Lung (tissue), 11 donors: ENCODE measurements at regions not wholly inside any gene's neighbourhood (a gene's known extent, or its start where the extent isn't known, plus 50 kb on each side); places are given as distances from the start of the nearest gene placed in this dataset.

ENCODE experiments used
- ATAC-seq: fragments of 200-7000 bp; cut with Tn5 transposase; one replicate; pipeline ENCODE4 v1.9.1; 2020; ENCODE audit warnings: moderate number of reproducible peaks; ENCODE audit not compliant: insufficient read depth, low FRiP score
- DNase-seq, 3 donors: peaks; one replicate each; pipeline ENCODE4 v3.0.0-alpha.2; 2013 to 2017
- H3K27ac ChIP-seq, 2 donors: one replicate each; pipeline ENCODE4 v1.5.1; 2013; ENCODE audit warnings: mild to moderate bottlenecking in 2 of 2, moderate library complexity in 2 of 2, control low read depth in 1 of 2, inconsistent platforms in 1 of 2, low read depth in 1 of 2, low read length in 1 of 2
- H3K27me3 ChIP-seq, 3 donors: one replicate each; pipeline ENCODE4 v1.5.1; 2013; ENCODE audit warnings: low read length in 2 of 3; ENCODE audit not compliant: control insufficient read depth in 3 of 3, insufficient read depth in 3 of 3
- H3K36me3 ChIP-seq, 4 donors: one replicate each; pipeline ENCODE4 v1.5.1; 2013; ENCODE audit warnings: low read length in 4 of 4, mild to moderate bottlenecking in 1 of 4, moderate library complexity in 1 of 4; ENCODE audit not compliant: control insufficient read depth in 4 of 4, insufficient read depth in 4 of 4
- H3K4me1 ChIP-seq, 5 donors: one replicate each; pipeline ENCODE4 v1.5.1; 2013; ENCODE audit warnings: low read length in 5 of 5, mild to moderate bottlenecking in 2 of 5, moderate library complexity in 1 of 5; ENCODE audit not compliant: control insufficient read depth in 5 of 5, insufficient read depth in 5 of 5
- H3K4me3 ChIP-seq: one replicate; pipeline ENCODE4 v1.5.1; 2013; ENCODE audit warnings: mild to moderate bottlenecking, control low read depth, moderate library complexity
- H3K9ac ChIP-seq, 2 donors: one replicate each; pipeline ENCODE4 v1.5.1; 2013; ENCODE audit warnings: low read length in 2 of 2, control low read depth in 1 of 2; ENCODE audit not compliant: insufficient read depth in 1 of 2
- H3K9me3 ChIP-seq, 4 donors: one replicate each; pipeline ENCODE4 v1.5.1; 2013; ENCODE audit warnings: low read length in 3 of 4, mild to moderate bottlenecking in 1 of 4, moderate library complexity in 1 of 4; ENCODE audit not compliant: control insufficient read depth in 4 of 4, insufficient read depth in 3 of 4
- WGBS, 2 donors: extraction: QIAGEN DNeasy Blood & Tissue Kit; methylation state at CpG; one replicate each; pipeline ENCODE4 v1.1.7; 2013; 5-methylcytosine and 5-hydroxymethylcytosine counted together
- TF ChIP-seq, protein P1 (sequence below): IDR thresholded peaks from 2 replicates; pipeline ENCODE4 v1.5.1; 2012; ENCODE audit warnings: mild to moderate bottlenecking; ENCODE audit errors: control extremely low read depth, extremely low read depth
- donor health status: control.
- donor health status: control.
- donor health status: Bipolar disorder and iron deficiency.
- donor health status: healthy.
- donor health status: DM: yes; HTN: yes; CAD: no.

DNA sequence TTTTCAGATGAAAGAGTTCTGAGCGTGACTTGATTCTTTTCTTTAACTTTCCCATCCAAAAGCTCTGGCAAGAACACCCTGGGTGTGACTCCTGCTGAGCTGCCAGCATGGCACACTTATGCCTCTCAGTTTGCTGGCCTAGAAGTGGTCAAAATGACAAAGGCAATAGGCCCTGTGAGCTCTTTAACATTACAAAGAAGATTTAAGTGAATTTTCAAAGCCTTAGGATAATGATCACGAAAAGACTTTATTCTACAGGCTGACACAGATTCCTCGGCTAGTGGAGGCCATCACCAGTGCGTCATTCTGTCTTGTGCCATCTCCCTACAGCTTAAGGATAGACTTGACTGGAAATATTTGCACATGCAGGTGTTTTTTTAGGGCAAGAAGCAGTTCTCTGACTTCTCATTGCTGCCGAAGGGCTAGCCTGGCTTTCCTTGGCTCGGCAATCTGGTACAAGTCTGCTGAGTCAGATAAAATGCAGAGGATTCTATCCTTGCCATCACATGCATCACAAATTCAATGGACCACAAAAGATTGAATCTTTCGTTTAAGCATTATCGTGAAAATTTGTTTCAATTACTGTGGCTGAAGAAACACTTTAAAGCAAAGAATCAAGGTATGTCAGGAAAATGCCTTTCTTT lies 311.5 kb downstream of the COX7C start:
- TF ChIP-seq, protein P1, sequence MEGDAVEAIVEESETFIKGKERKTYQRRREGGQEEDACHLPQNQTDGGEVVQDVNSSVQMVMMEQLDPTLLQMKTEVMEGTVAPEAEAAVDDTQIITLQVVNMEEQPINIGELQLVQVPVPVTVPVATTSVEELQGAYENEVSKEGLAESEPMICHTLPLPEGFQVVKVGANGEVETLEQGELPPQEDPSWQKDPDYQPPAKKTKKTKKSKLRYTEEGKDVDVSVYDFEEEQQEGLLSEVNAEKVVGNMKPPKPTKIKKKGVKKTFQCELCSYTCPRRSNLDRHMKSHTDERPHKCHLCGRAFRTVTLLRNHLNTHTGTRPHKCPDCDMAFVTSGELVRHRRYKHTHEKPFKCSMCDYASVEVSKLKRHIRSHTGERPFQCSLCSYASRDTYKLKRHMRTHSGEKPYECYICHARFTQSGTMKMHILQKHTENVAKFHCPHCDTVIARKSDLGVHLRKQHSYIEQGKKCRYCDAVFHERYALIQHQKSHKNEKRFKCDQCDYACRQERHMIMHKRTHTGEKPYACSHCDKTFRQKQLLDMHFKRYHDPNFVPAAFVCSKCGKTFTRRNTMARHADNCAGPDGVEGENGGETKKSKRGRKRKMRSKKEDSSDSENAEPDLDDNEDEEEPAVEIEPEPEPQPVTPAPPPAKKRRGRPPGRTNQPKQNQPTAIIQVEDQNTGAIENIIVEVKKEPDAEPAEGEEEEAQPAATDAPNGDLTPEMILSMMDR, result no peak
- ATAC-seq (no peak), DNase-seq (no peak)
- WGBS, 2 donors, result 66 to 67% methylated on average over 8 of the region's 8 CpGs
- no peaks in the 10 kb centered on the region for H3K27me3 ChIP-seq
- no peak overlapping the region for H3K4me3 ChIP-seq
- H3K4me1 ChIP-seq, result no peaks in the 10 kb centered on the region
- H3K36me3 ChIP-seq, result no peaks in the 10 kb centered on the region
- H3K9ac ChIP-seq, result no peak overlapping the region
- no peak overlapping the region for H3K27ac ChIP-seq
- no peaks in the 10 kb centered on the region for H3K9me3 ChIP-seq

DNA sequence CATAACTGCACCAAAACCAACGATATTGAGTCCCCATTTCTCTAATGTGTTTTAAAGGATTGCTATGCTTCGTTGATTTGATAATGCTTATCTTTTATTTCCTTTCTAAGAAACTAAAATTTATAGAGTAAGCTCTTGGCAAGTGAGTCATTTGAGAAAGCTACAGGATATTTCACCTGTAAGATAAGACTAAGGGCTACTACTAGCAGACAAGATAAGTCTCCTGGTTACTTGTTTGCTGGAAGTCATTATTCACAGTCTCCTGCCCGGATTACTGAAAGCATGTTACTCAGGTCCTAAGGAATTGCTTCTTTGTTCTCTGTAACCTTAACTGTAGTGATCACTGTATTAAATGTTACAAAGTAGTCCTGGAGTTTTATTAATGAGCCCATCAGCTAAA lies 315.9 kb upstream of the RASA1 start:
- WGBS, 2 donors, result 63 to 81% methylated on average over 3 of the region's 3 CpGs
- Histone ChIP-seq H3K27ac (no peak overlapping the region), H3K36me3 (no peaks in the 10 kb centered on the region), H3K27me3 (no peaks in the 10 kb centered on the region), H3K4me1 (no peaks in the 10 kb centered on the region), H3K9me3 (peaks cover 0 to 6% (median 0%) of the 10 kb centered on the region in 4 donors), H3K4me3 (no peak overlapping the region), H3K9ac (no peak overlapping the region)
- DNase-seq, result no peak
- TF ChIP-seq, protein P1, result no peak
- ATAC-seq, result no peak

DNA sequence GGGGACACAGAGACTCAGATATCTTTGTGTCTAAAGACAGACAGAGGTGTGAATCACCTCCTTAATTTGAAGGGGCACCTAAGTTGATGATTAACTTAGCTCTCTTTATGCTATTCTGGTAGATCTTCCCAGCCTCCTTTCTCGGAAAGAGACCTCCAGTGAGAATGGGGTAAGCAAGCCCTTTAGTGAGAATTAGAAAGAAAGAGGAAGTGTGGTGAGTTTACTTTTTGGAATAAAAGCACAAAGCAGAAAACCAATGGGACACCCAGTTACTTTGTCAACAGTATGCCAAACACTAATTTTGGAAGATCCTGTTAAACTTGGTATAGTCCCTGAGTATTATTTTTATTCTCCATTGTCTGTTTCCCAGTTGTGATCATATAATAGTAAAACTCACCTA lies 302.8 kb upstream of the RASA1 start:
- Histone ChIP-seq H3K27ac (no peak overlapping the region), H3K27me3 (no peaks in the 10 kb centered on the region), H3K36me3 (no peaks in the 10 kb centered on the region), H3K4me1 (peaks cover 0 to 13% (median 0%) of the 10 kb centered on the region in 5 donors), H3K4me3 (no peak overlapping the region), H3K9ac (no peak overlapping the region), H3K9me3 (no peaks in the 10 kb centered on the region)
- ATAC-seq, result no peak
- DNase-seq, result no peak
- TF ChIP-seq, protein P1, result no peak
- WGBS, 2 donors, result 79 to 84% methylated on average over 1 of the region's 1 CpG

DNA sequence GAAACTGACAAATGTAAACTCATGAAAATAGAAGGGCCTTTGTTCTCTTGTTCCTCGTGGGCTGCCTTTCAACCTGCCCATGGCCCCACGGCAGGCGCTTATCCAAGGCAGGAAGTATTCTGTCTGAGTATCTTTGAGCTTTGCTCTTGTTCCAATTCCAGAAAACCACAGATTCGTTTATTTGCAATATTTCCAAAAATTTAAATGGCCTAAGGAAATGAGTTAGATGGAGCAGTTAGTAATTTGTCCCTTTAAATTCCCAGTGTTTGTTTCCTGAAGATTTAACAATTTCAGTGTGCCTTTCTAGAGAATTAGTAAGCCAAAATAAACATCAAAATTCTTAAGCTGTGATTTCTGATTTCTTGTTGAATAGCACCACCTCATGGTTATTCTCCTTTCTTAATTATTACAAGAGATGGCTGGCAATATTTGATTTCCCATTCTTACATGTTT lies 299.4 kb upstream of the RASA1 start:
- no peak for ATAC-seq
- Histone ChIP-seq H3K4me3 (no peak overlapping the region), H3K27ac (no peak overlapping the region), H3K27me3 (no peaks in the 10 kb centered on the region), H3K36me3 (no peaks in the 10 kb centered on the region), H3K9ac (peak overlapping the region in 1 of 2 donors; percentile 26), H3K9me3 (no peaks in the 10 kb centered on the region), H3K4me1 (peaks cover 0 to 13% (median 0%) of the 10 kb centered on the region in 5 donors)
- 9% methylated on average over 4 of the region's 4 CpGs for WGBS, 2 donors
- TF ChIP-seq, protein P1, result peak; percentile 10
- peak; percentile 55 to 85 (median 78) for DNase-seq
